ENCODE measurements at regions not wholly inside any gene's neighbourhood (a gene's known extent, or its start where the extent isn't known, plus 50 kb on each side); places are given as distances from the start of the nearest gene placed in this dataset.
"Not testable (repeated sequence)": the region's sequence is repeated elsewhere in the genome, so short reads cannot be mapped to it uniquely, and the experiment has no call there.

DNA sequence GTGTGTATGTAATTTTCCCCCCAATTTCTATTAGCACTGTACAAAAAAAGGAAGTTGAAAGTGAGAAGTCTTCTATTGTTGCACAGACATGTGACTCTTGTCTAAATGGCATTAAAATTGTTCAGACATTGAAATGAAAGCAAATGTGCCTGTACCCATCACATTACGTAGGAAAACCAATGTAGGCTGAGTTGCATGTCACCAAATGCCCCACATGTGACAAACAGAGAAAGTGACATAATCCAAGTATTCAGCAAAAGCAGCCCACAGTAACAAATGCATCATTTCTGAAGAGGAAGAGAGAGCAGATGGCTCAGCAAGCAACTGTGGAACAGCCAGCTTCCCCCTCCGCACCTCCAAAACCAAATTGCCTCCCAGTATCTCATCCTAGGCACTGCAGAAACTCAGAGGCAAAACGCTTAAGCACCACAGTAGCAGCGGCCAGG lies 161.5 kb upstream of the NR4A3 start:
- intact Hi-C loops (cut with DNase I): no loop called here
- H3K4me1 ChIP-seq (ENCODE audit: control insufficient read depth in 2 of 3, insufficient read depth in 2 of 3, low read depth in 1 of 3, low read length in 3 of 3): no peaks in the 10 kb centered on the region
- FAIRE-seq: no peak
- no peak overlapping the region for H3K4me3 ChIP-seq (ENCODE audit: low read length in 3 of 3)
- no peak overlapping the region for H3K9ac ChIP-seq (ENCODE audit: low read length in 3 of 3)
- no peak for DNase-seq
- H3K27ac ChIP-seq (ENCODE audit: low read depth in 2 of 2, low read length in 2 of 2): no peak overlapping the region
- no peaks in the 10 kb centered on the region for H3K36me3 ChIP-seq (ENCODE audit: control insufficient read depth in 2 of 3, insufficient read depth in 3 of 3, low read length in 3 of 3)
- H3K9me3 ChIP-seq (ENCODE audit: control insufficient read depth in 2 of 3, insufficient read depth in 1 of 3, low read length in 3 of 3): no peaks in the 10 kb centered on the region
- no peaks in the 10 kb centered on the region for H3K27me3 ChIP-seq (ENCODE audit: control insufficient read depth, insufficient read depth, low read length)
- TF ChIP-seq, protein P1, sequence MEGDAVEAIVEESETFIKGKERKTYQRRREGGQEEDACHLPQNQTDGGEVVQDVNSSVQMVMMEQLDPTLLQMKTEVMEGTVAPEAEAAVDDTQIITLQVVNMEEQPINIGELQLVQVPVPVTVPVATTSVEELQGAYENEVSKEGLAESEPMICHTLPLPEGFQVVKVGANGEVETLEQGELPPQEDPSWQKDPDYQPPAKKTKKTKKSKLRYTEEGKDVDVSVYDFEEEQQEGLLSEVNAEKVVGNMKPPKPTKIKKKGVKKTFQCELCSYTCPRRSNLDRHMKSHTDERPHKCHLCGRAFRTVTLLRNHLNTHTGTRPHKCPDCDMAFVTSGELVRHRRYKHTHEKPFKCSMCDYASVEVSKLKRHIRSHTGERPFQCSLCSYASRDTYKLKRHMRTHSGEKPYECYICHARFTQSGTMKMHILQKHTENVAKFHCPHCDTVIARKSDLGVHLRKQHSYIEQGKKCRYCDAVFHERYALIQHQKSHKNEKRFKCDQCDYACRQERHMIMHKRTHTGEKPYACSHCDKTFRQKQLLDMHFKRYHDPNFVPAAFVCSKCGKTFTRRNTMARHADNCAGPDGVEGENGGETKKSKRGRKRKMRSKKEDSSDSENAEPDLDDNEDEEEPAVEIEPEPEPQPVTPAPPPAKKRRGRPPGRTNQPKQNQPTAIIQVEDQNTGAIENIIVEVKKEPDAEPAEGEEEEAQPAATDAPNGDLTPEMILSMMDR (IDR thresholded peaks at IDR 0.05; ENCODE audit: borderline replicate concordance, extremely low read depth, insufficient read depth): no peak

DNA sequence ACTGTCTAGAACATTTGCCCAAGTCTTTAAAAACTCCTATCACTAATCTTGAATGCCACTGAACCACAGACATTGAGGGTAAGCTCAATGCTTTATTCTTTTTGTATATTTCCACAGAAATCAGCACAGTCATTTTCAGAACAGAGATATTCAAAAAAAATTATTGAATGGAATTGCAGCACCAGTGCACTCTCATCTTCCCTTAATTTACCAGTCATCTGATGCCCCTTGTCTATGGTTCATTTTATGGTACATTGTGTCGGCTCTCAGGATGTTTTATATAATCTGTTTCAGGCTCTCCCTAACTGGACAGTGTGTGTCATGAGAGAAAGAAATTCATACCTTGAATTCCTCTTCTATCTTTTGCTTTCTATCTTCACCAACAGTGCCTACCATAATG lies 158.4 kb upstream of the NR4A3 start:
- TF ChIP-seq, protein P1 (IDR thresholded peaks at IDR 0.05; ENCODE audit: borderline replicate concordance, extremely low read depth, insufficient read depth): no peak
- H3K9me3 ChIP-seq (ENCODE audit: control insufficient read depth in 2 of 3, insufficient read depth in 1 of 3, low read length in 3 of 3): no peaks in the 10 kb centered on the region
- no peak overlapping the region for H3K4me3 ChIP-seq (ENCODE audit: low read length in 3 of 3)
- no peak for DNase-seq
- no peak overlapping the region for H3K9ac ChIP-seq (ENCODE audit: low read length in 3 of 3)
- H3K27ac ChIP-seq (ENCODE audit: low read depth in 2 of 2, low read length in 2 of 2): no peak overlapping the region
- no peaks in the 10 kb centered on the region for H3K27me3 ChIP-seq (ENCODE audit: control insufficient read depth, insufficient read depth, low read length)
- no peak for FAIRE-seq
- intact Hi-C loops (cut with DNase I): no loop called here
- H3K36me3 ChIP-seq (ENCODE audit: control insufficient read depth in 2 of 3, insufficient read depth in 3 of 3, low read length in 3 of 3): no peaks in the 10 kb centered on the region
- no peaks in the 10 kb centered on the region for H3K4me1 ChIP-seq (ENCODE audit: control insufficient read depth in 2 of 3, insufficient read depth in 2 of 3, low read depth in 1 of 3, low read length in 3 of 3)

DNA sequence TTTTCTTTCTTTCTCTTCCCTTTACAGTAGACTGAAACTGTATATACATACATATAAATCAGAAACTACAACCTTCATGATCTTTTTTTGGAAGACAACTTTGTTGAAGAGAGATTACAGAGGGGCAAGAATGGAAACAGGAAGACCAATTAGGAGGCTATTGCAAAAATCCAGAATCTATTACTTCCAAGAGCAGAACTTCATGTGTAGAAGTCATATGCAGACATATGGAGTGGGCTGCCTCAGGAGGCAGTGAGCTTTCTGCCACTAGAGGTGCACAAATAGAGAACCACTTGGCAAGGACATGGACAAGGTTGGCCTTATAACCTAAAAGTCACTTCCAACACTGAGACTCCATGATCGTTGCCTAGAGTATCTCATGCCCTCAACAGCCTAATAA lies 157.8 kb upstream of the NR4A3 start:
- intact Hi-C loops (cut with DNase I): no loop called here
- Histone ChIP-seq H3K9me3 (ENCODE audit: control insufficient read depth in 2 of 3, insufficient read depth in 1 of 3, low read length in 3 of 3) (no peaks in the 10 kb centered on the region), H3K27me3 (ENCODE audit: control insufficient read depth, insufficient read depth, low read length) (no peaks in the 10 kb centered on the region), H3K9ac (ENCODE audit: low read length in 3 of 3) (no peak overlapping the region), H3K4me1 (ENCODE audit: control insufficient read depth in 2 of 3, insufficient read depth in 2 of 3, low read depth in 1 of 3, low read length in 3 of 3) (no peaks in the 10 kb centered on the region), H3K27ac (ENCODE audit: low read depth in 2 of 2, low read length in 2 of 2) (no peak overlapping the region), H3K4me3 (ENCODE audit: low read length in 3 of 3) (no peak overlapping the region), H3K36me3 (ENCODE audit: control insufficient read depth in 2 of 3, insufficient read depth in 3 of 3, low read length in 3 of 3) (no peaks in the 10 kb centered on the region)
- DNase-seq: no peak
- FAIRE-seq: no peak
- TF ChIP-seq, protein P1 (IDR thresholded peaks at IDR 0.05; ENCODE audit: borderline replicate concordance, extremely low read depth, insufficient read depth): no peak

DNA sequence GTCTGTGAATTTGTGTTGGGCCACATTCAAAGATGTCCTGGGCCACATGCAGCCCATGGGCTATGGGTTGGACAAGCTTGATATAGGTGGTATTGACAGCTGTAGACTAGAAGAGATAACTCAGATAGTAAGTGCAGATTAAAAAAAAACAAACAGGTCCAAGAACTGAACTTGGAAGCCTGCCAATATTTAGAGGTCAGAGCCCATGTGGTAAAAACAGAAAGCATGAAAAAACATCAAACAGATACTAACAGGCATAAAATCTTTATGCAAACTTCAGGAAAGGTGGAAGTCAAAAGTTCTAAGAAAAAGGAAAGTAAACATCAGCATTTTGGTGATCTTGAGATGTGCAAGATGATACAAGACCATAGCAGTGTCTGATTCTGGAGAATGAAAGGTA lies 155.1 kb upstream of the NR4A3 start:
- Histone ChIP-seq H3K9me3 (ENCODE audit: control insufficient read depth in 2 of 3, insufficient read depth in 1 of 3, low read length in 3 of 3) (no peaks in the 10 kb centered on the region), H3K36me3 (ENCODE audit: control insufficient read depth in 2 of 3, insufficient read depth in 3 of 3, low read length in 3 of 3) (no peaks in the 10 kb centered on the region), H3K4me1 (ENCODE audit: control insufficient read depth in 2 of 3, insufficient read depth in 2 of 3, low read depth in 1 of 3, low read length in 3 of 3) (no peaks in the 10 kb centered on the region), H3K9ac (ENCODE audit: low read length in 3 of 3) (no peak overlapping the region), H3K27me3 (ENCODE audit: control insufficient read depth, insufficient read depth, low read length) (no peaks in the 10 kb centered on the region), H3K27ac (ENCODE audit: low read depth in 2 of 2, low read length in 2 of 2) (no peak overlapping the region), H3K4me3 (ENCODE audit: low read length in 3 of 3) (no peak overlapping the region)
- TF ChIP-seq, protein P1 (IDR thresholded peaks at IDR 0.05; ENCODE audit: borderline replicate concordance, extremely low read depth, insufficient read depth): no peak
- DNase-seq (no peak), FAIRE-seq (no peak)
- intact Hi-C loops (cut with DNase I): no loop called here

DNA sequence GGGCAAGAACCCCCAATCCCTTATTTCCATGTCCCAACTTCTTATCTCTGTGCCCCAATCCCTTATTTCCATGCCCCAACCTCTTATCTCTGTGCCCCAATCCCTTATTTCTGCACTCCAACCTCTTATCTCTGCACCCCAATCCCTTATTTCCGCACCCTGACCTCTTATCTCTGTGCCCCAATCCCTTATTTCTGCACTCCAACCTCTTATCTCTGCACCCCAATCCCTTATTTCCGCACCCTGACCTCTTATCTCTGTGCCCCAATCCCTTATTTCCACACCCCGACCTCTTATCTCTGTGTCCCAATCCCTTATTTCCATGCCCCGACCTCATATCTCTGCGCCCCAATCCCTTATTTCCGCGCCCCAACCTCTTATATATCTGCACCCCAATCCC lies 150.8 kb upstream of the NR4A3 start:
- H3K4me3 ChIP-seq (ENCODE audit: low read length in 3 of 3); DNase-seq; H3K27ac ChIP-seq (ENCODE audit: low read depth in 2 of 2, low read length in 2 of 2); H3K36me3 ChIP-seq (ENCODE audit: control insufficient read depth in 2 of 3, insufficient read depth in 3 of 3, low read length in 3 of 3); FAIRE-seq; H3K4me1 ChIP-seq (ENCODE audit: control insufficient read depth in 2 of 3, insufficient read depth in 2 of 3, low read depth in 1 of 3, low read length in 3 of 3); H3K9me3 ChIP-seq (ENCODE audit: control insufficient read depth in 2 of 3, insufficient read depth in 1 of 3, low read length in 3 of 3); H3K27me3 ChIP-seq (ENCODE audit: control insufficient read depth, insufficient read depth, low read length); H3K9ac ChIP-seq (ENCODE audit: low read length in 3 of 3); intact Hi-C loops (cut with DNase I): not testable (repeated sequence)

Data from kidney (tissue), 13 donors.